Chondrocyte (in vitro differentiated cells): ENCODE measurements at regions not wholly inside any gene's neighbourhood (a gene's known extent, or its start where the extent isn't known, plus 50 kb on each side); places are given as distances from the start of the nearest gene placed in this dataset.
"Not testable (repeated sequence)": the region's sequence is repeated elsewhere in the genome, so short reads cannot be mapped to it uniquely, and the experiment has no call there.

Source experiments
- DNase-seq: peaks from one replicate; pipeline ENCODE4 v3.0.0; 2021; ENCODE audit warnings: mixed read lengths, low spot score
- H3K27ac Mint-ChIP-seq: one replicate; pipeline ENCODE4 v1.8.0; 2021; ENCODE audit warnings: mild to moderate bottlenecking, moderate library complexity, mixed read lengths; ENCODE audit not compliant: unreplicated experiment
- H3K27me3 Mint-ChIP-seq: 2 replicates; pipeline ENCODE4 v1.8.0; 2021; ENCODE audit warnings: low read depth, mixed read lengths
- H3K36me3 Mint-ChIP-seq: 2 replicates; pipeline ENCODE4 v1.8.0; 2021; ENCODE audit warnings: low read depth, mixed read lengths
- H3K4me1 Mint-ChIP-seq: 2 replicates; pipeline ENCODE4 v1.8.0; 2021; ENCODE audit warnings: low read depth, mild to moderate bottlenecking, mixed read lengths
- H3K4me3 Mint-ChIP-seq: one replicate; pipeline ENCODE4 v1.8.0; 2021; ENCODE audit warnings: mild to moderate bottlenecking, moderate library complexity, mixed read lengths; ENCODE audit not compliant: unreplicated experiment
- H3K9me3 Mint-ChIP-seq: 2 replicates; pipeline ENCODE4 v1.8.0; 2021; ENCODE audit warnings: low read depth, mixed read lengths
- CTCF ChIP-seq: fragments of 200-600 bp; sonication (generic); IDR thresholded peaks from 2 replicates; pipeline ENCODE4 v1.5.0; 2021; ENCODE audit warnings: antibody characterized with exemption, mild to moderate bottlenecking, moderate library complexity

- Mint-ChIP-seq H3K36me3 (no peaks in the 10 kb centered on the region), H3K27me3 (peaks cover 17% of the 10 kb centered on the region), H3K4me3 (no peak overlapping the region), H3K9me3 (no peaks in the 10 kb centered on the region), H3K27ac (no peak overlapping the region), H3K4me1 (no peaks in the 10 kb centered on the region)
- DNase-seq: no peak
- TF ChIP-seq CTCF: no peak
Observed at GRCh38 chr2:136284226-136285119, 166.5 kb upstream of the CXCR4 start.

GRCh38 chr2:136282251-136282650 lies 164.3 kb upstream of the CXCR4 start:
- DNase-seq: no peak
- TF ChIP-seq CTCF: no peak
- Mint-ChIP-seq H3K27me3 (peaks cover 17% of the 10 kb centered on the region), H3K4me1 (no peaks in the 10 kb centered on the region), H3K27ac (no peak overlapping the region), H3K9me3 (no peaks in the 10 kb centered on the region), H3K36me3 (no peaks in the 10 kb centered on the region), H3K4me3 (no peak overlapping the region)

- no peaks in the 10 kb centered on the region for H3K4me1 Mint-ChIP-seq
- no peak for DNase-seq
- TF ChIP-seq CTCF: no peak
- peaks cover 17% of the 10 kb centered on the region for H3K27me3 Mint-ChIP-seq
- no peaks in the 10 kb centered on the region for H3K9me3 Mint-ChIP-seq
- no peak overlapping the region for H3K27ac Mint-ChIP-seq
- H3K4me3 Mint-ChIP-seq: no peak overlapping the region
- H3K36me3 Mint-ChIP-seq: no peaks in the 10 kb centered on the region
Observed at GRCh38 chr2:136281281-136282114, 163.5 kb upstream of the CXCR4 start.

- H3K4me3 Mint-ChIP-seq, H3K4me1 Mint-ChIP-seq, DNase-seq, H3K27me3 Mint-ChIP-seq, H3K27ac Mint-ChIP-seq, H3K36me3 Mint-ChIP-seq: not testable (repeated sequence)
- peaks cover 31% of the 10 kb centered on the region for H3K9me3 Mint-ChIP-seq
Observed at GRCh38 chr2:136266346-136266745, 148.4 kb upstream of the CXCR4 start.

GRCh38 chr2:136259551-136259950 lies 141.6 kb upstream of the CXCR4 start:
- Mint-ChIP-seq H3K4me3 (no peak overlapping the region), H3K27me3 (peaks cover 13% of the 10 kb centered on the region), H3K36me3 (peaks cover 2% of the 10 kb centered on the region), H3K4me1 (no peaks in the 10 kb centered on the region), H3K27ac (no peak overlapping the region), H3K9me3 (peaks cover 19% of the 10 kb centered on the region)
- no peak for TF ChIP-seq CTCF
- DNase-seq: no peak
